ENCODE measurements at regions not wholly inside any gene's neighbourhood (a gene's known extent, or its start where the extent isn't known, plus 50 kb on each side); places are given as distances from the start of the nearest gene placed in this dataset.

DNA sequence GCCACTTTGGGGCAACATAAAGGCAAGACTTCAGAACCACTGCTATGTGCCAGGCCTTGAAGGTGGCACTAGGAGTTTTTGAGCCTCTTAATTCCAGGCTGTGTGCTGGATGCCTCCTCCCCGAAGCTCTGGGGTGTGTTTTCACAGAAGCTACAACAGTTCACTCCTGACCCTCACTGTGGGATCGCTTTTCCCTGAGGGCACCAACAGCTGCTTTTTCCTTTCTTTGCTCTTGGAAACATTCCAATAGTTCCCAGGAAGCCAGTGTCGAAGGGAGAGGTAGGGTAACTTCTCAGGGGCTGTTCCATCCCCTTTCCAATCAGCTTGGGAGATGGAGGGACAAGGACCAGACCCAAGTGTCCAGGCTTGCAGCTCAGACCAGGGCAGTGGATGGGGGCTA lies 153.4 kb downstream of the C1orf94 start:
- intact Hi-C loops (cut with micrococcal nuclease): no loop called here

GRCh38 chr1:34331020-34331926 lies 154.6 kb downstream of the C1orf94 start:
- intact Hi-C loops (cut with micrococcal nuclease): no loop called here

GRCh38 chr1:34332996-34333395 lies 156.3 kb downstream of the C1orf94 start:
- intact Hi-C loops (cut with micrococcal nuclease): no loop called here

- intact Hi-C loops (cut with micrococcal nuclease): no loop called here
Measured at GRCh38 chr1:34338871-34339270, 162.2 kb downstream of the C1orf94 start.

DNA sequence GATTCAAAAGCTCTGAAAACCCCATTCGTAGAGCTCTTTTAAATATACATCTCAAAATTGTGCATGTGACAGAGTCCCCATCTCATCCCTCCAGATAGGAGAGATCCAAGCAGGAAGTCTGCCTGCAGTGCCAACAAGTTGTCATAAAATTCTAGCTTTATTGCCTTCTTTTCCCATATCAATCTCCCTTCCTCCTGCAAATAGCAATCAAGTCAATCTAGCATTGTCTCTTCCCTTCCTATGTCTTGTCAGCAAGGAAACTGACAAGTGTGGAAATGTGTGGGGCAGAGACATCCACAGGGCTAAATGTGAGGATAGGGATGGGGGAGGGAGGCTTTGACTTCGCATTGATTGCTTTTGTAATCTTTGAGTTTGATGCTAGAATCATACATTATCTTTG lies 165.2 kb downstream of the C1orf94 start:
- intact Hi-C loops (cut with micrococcal nuclease): no loop called here

GRCh38 chr1:34342334-34342733 lies 165.6 kb downstream of the C1orf94 start:
- intact Hi-C loops (cut with micrococcal nuclease): no loop called here

DNA sequence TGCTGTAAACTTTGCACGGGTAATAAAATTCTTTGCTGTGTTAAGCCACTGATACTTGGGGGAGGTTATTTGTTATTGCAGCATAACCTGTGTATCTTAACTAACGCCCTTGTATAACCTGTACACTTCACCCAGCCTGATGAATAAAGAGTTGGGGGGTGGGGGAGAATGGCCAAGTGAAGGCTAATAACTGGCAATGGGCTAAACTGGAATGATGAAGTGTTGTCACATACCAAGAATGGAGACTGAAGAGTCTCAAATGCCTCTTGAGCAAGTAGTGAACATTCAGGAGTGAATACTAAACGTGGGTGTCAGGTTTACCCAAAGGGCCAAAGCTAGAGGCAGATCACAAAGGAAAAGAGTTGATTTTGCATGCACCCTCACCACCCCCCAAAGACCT lies 169.4 kb downstream of the C1orf94 start:
- intact Hi-C loops (cut with micrococcal nuclease): no loop called here

DNA sequence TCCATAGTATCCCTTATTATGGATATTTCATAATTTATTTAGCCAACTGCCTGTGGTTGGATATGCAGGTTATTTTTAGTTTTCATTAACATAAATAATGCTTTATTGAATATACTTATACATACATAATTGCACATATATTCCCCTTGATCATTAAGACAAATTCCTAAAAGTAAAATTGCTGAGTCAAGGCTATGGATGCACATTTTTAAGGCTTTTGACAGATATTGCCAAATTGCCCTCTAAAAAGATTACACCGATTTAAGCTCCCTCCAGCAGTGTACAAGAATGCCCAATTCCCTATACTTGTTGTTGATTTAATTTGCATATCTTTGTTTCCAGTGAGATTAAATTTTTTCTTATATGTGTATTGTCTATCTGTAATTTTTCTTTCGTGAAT lies 176.7 kb downstream of the C1orf94 start:
- intact Hi-C loops (cut with micrococcal nuclease): no loop called here

- intact Hi-C loops (cut with micrococcal nuclease): no loop called here
Measured at GRCh38 chr1:34354367-34354766, 177.7 kb downstream of the C1orf94 start.

- intact Hi-C loops (cut with micrococcal nuclease): no loop called here
Measured at GRCh38 chr1:34356853-34357252, 180.1 kb downstream of the C1orf94 start.

- intact Hi-C loops (cut with micrococcal nuclease): no loop called here
Measured at GRCh38 chr1:34358636-34359035, 181.9 kb downstream of the C1orf94 start.

DNA sequence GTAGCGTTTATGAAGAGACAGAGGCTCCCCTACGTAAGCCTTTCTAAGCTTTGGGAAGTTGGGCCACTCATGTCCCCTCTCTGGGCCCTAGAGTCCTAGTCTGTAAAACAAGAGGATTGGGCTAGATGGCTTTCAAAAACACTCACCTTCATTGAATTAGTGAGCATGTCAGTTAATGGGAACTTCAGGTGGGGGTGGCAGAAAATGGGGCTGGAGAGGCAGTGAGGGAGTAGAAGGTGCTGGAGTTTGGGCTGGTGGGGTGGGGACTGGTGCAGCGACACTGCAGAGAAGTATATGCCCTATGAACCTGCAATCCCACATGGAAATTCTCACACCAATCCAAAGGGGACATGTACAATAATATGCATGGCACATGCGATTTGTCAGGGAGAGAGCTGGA lies 182.7 kb downstream of the C1orf94 start:
- intact Hi-C loops (cut with micrococcal nuclease): no loop called here

DNA sequence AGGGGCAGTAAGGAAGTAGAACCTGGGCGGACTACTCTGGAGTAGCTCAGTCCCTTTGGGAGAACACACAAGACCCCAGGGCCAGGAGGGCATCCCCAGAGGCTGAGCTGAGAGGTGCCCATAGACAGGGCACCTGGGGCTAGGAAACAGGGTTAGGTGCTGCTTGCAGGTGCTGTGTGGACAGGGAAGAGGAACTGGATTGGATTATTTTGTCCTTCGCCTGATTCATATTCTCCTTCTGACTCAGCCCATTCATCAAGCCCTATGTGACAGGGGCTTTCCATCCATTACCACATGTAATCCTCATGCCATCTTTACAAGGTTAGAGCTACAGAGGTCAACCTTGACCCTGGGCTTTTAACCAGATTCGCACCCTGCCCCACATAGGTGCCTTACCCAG lies 183.9 kb downstream of the C1orf94 start:
- intact Hi-C loops (cut with micrococcal nuclease): no loop called here

DNA sequence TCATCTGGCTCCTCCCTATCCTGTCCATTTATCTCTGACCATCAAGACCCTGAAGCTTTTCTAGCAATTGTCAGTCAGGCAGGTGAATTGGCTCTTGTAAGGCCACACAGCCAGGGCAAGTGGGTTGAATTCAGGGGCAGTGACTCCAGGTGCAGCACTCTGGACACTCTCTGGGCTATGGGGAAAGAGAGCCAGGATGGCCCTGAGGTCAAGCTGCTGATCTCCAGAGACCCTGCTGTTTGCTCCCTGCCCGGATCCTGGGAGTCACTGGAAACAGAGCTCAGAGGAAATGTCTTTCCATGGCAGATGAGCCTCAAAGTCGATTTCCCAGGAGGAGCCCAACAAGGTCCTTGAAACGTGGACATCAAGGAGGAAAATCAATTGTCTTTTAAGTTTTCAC lies 184.4 kb downstream of the C1orf94 start:
- intact Hi-C loops (cut with micrococcal nuclease): no loop called here

DNA sequence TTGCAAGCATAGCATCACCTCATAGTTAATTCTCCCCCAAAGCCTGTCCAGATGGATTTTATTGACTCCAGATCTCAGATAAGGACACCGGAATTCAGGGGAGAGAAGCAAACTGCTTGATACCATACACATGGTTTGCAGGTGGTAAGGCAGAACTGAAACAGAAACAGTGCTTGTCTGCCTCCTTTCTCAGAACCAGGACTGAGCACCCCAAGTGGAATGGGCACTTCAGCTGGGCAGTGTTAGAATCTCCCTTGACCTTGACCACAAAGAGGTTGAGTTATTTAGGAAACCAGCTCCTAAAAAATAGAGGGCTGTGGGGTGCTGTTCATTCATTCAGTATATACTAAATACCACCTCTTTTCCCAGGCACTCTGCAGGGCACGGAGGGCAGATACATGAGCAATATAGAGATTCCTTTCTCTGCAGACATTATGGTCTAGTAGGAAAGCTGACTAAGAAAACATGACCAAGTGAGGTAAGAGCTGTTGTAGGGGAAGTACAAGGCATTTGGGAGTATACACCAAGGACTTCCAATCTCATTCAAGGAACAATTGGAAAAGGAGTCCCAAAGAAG lies 185.2 kb downstream of the C1orf94 start:
- intact Hi-C loops (cut with micrococcal nuclease): no loop called here

GRCh38 chr1:34362949-34363348 lies 186.2 kb downstream of the C1orf94 start:
- intact Hi-C loops (cut with micrococcal nuclease): no loop called here

DNA sequence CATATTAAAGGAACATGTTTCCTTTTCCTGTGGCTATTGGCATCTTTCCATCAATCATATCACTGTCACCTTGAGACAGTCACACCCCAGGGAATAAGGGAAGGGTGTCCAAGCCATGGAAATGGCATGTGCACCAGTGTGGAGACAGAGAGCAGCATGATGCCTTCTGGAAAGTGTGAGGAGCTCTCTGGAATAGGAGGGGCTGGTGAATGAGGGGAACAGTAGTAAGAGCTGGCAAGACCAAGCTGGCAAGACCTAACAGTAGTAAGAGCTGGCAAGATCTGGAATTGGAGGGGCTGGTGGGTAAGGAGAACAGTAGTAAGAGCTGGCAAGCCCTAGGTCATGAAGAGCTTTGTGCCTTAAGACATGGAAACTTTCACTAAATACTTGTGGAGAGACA lies 186.7 kb downstream of the C1orf94 start:
- intact Hi-C loops (cut with micrococcal nuclease): no loop called here

- intact Hi-C loops (cut with micrococcal nuclease): no loop called here
Measured at GRCh38 chr1:34363915-34364314, 187.2 kb downstream of the C1orf94 start.

DNA sequence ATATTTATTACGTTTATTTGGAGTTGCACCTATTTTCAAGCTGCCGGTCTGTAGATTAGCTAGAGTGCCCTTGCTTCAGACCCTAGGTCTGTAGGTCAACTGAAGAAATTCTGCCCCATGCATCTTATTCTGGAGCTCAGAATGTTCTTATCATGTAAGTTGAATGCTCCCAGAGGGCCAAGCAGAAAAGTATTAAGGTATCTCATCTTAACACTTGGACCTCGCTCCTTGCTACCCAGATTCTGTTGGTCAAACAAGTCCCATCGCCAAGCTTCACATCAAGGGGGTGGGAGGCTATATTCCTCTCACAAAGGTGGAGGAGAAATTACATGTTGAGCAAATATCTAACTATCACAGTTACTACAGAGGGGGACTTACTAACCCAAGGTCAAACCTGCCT lies 187.7 kb downstream of the C1orf94 start:
- intact Hi-C loops (cut with micrococcal nuclease): no loop called here

- intact Hi-C loops (cut with micrococcal nuclease): no loop called here
Measured at GRCh38 chr1:34365295-34365694, 188.6 kb downstream of the C1orf94 start.

GRCh38 chr1:34366875-34367624 lies 190.3 kb downstream of the C1orf94 start:
- intact Hi-C loops (cut with micrococcal nuclease): no loop called here

- intact Hi-C loops (cut with micrococcal nuclease): no loop called here
Measured at GRCh38 chr1:34367954-34368353, 191.2 kb downstream of the C1orf94 start.

Data from T-helper 2 cell treated with Interferon-gamma antibody and Interleukin-4, amounts not matched to agents 100 ng/mL and 5 ng/mL, for 36 hours (primary cell).